OCI-LY1 (cell line): ENCODE measurements at regions not wholly inside any gene's neighbourhood (a gene's known extent, or its start where the extent isn't known, plus 50 kb on each side); places are given as distances from the start of the nearest gene placed in this dataset.

ENCODE experiments used
- H2AFZ ChIP-seq: fragments of 200-600 bp; sonication (generic), shearing (Covaris generic); 2 replicates; pipeline ENCODE4 v1.6.0; 2014; ENCODE audit warnings: antibody characterized with exemption, mild to moderate bottlenecking, low read length
- H3F3A ChIP-seq: fragments of 200-600 bp; sonication (generic), shearing (Covaris generic); 2 replicates; pipeline ENCODE4 v1.6.0; 2014; ENCODE audit warnings: mild to moderate bottlenecking, antibody characterized with exemption, low read length, moderate library complexity; ENCODE audit not compliant: insufficient read depth
- H3K27ac ChIP-seq: fragments of 200-600 bp; sonication (generic); 2 replicates; pipeline ENCODE4 v1.5.1; 2014; ENCODE audit warnings: low read length, mixed run types, mild to moderate bottlenecking, low read depth; ENCODE audit not compliant: poor library complexity, severe bottlenecking
- H3K27me3 ChIP-seq: fragments of 200-600 bp; sonication (generic); 2 replicates; pipeline ENCODE4 v1.6.0; 2014; ENCODE audit warnings: antibody characterized with exemption, mild to moderate bottlenecking, low read length, moderate library complexity; ENCODE audit not compliant: insufficient read depth
- H3K36me3 ChIP-seq: fragments of 200-600 bp; sonication (generic); 2 replicates; pipeline ENCODE4 v1.6.1; 2014; ENCODE audit warnings: mild to moderate bottlenecking, antibody characterized with exemption, low read length, moderate library complexity, mixed read lengths; ENCODE audit not compliant: insufficient read depth
- H3K4me1 ChIP-seq: fragments of 200-600 bp; sonication (generic); 2 replicates; pipeline ENCODE4 v1.5.1; 2014; ENCODE audit warnings: mild to moderate bottlenecking, low read length, moderate library complexity; ENCODE audit not compliant: insufficient read depth, severe bottlenecking
- H3K4me2 ChIP-seq: fragments of 200-600 bp; sonication (generic), shearing (Covaris generic); 2 replicates; pipeline ENCODE4 v1.6.1; 2014; ENCODE audit warnings: low read length
- H3K4me3 ChIP-seq: fragments of 200-600 bp; sonication (generic); 2 replicates; pipeline ENCODE4 v1.5.1; 2014; ENCODE audit warnings: low read length, low read depth, mild to moderate bottlenecking, mixed read lengths; ENCODE audit not compliant: poor library complexity, severe bottlenecking
- H3K79me2 ChIP-seq: fragments of 200-600 bp; shearing (Covaris generic); 2 replicates; pipeline ENCODE4 v1.6.1; 2016; ENCODE audit warnings: mixed run types, low read length, mixed read lengths; ENCODE audit not compliant: insufficient read depth
- H3K9ac ChIP-seq: fragments of 200-600 bp; sonication (generic), shearing (Covaris generic); 2 replicates; pipeline ENCODE4 v1.6.1; 2014; ENCODE audit warnings: mild to moderate bottlenecking, low read length, mixed read lengths
- H3K9me2 ChIP-seq: fragments of 200-600 bp; sonication (generic), shearing (Covaris generic); 2 replicates; pipeline ENCODE4 v1.6.1; 2014; ENCODE audit warnings: low read depth, mild to moderate bottlenecking, low read length, mixed read lengths
- H3K9me3 ChIP-seq: fragments of 200-600 bp; shearing (Covaris generic); 2 replicates; pipeline ENCODE4 v1.6.1; 2014; ENCODE audit warnings: low read length, mixed read lengths
- H4K20me1 ChIP-seq: fragments of 200-600 bp; sonication (generic), shearing (Covaris generic); 2 replicates; pipeline ENCODE4 v1.6.0; 2016; ENCODE audit warnings: mild to moderate bottlenecking, low read length; ENCODE audit not compliant: insufficient read depth
- EZH2 ChIP-seq: fragments of 200-600 bp; sonication (generic), shearing (Covaris generic); IDR thresholded peaks from 2 replicates; pipeline ENCODE4 v1.8.0; 2017; ENCODE audit warnings: borderline replicate concordance, mixed run types, mild to moderate bottlenecking, antibody characterized with exemption, low read length, moderate library complexity, mixed read lengths
- TF ChIP-seq, protein P1 (sequence below): fragments of 200-600 bp; sonication (generic), shearing (Covaris generic); IDR thresholded peaks from 2 replicates; pipeline ENCODE4 v1.5.1; 2017; ENCODE audit warnings: mild to moderate bottlenecking, antibody characterized with exemption, low read length, moderate library complexity, mixed read lengths

GRCh38 chr5:108672639-108673038 lies 75.1 kb upstream of the FER start:
- Histone ChIP-seq H2AFZ (no peak overlapping the region), H3K9me2 (no peaks in the 10 kb centered on the region), H3K4me2 (no peak overlapping the region), H3K4me1 (no peaks in the 10 kb centered on the region), H3K9me3 (no peaks in the 10 kb centered on the region), H3K27ac (no peak overlapping the region), H3K27me3 (no peaks in the 10 kb centered on the region), H3F3A (no peaks in the 10 kb centered on the region; the same call in 1 of the 2 replicates), H4K20me1 (no peaks in the 10 kb centered on the region), H3K79me2 (no peaks in the 10 kb centered on the region), H3K36me3 (no peaks in the 10 kb centered on the region), H3K9ac (no peak overlapping the region), H3K4me3 (no peak overlapping the region)
- TF ChIP-seq, protein P1, sequence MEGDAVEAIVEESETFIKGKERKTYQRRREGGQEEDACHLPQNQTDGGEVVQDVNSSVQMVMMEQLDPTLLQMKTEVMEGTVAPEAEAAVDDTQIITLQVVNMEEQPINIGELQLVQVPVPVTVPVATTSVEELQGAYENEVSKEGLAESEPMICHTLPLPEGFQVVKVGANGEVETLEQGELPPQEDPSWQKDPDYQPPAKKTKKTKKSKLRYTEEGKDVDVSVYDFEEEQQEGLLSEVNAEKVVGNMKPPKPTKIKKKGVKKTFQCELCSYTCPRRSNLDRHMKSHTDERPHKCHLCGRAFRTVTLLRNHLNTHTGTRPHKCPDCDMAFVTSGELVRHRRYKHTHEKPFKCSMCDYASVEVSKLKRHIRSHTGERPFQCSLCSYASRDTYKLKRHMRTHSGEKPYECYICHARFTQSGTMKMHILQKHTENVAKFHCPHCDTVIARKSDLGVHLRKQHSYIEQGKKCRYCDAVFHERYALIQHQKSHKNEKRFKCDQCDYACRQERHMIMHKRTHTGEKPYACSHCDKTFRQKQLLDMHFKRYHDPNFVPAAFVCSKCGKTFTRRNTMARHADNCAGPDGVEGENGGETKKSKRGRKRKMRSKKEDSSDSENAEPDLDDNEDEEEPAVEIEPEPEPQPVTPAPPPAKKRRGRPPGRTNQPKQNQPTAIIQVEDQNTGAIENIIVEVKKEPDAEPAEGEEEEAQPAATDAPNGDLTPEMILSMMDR = no peak
- no peak for TF ChIP-seq EZH2

DNA sequence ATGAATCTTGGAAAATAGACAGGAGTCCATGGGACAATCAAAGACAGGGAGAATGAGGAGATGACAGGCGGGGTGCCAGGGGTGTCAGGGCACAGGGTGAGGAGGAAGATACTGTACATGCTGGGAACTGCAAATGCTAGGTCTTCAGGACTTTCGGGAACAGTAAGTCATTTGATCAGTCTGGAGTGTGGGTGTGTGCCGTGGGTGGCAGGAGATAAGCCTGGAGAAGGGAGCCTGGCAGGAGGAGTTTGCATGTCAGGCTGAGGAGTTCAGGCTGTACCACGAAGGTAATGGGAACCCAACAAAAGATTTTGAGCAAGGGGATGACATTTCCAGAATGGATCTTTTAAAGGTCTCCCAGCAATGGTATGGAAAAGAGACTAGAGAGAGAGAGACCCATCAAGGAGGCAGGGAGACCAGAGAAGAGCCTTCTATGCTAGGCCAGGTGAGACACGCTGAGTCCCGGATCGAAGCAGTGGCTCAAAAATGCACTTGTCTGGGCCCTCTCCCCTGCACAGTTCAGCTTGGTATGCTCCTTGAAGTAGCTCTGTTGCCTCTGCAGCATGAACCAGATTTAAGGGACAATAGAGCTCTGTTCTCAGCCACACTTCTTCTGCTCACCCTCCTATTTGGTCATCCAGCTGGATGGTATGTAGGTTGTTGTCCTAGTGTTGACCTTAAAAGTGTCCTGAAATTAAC lies 77.0 kb upstream of the FER start:
- Histone ChIP-seq H3K27ac (no peak overlapping the region), H3K9ac (no peak overlapping the region), H2AFZ (no peak overlapping the region), H3F3A (no peaks in the 10 kb centered on the region), H3K9me2 (no peaks in the 10 kb centered on the region), H3K4me3 (no peak overlapping the region), H3K9me3 (no peaks in the 10 kb centered on the region), H3K4me2 (no peak overlapping the region), H3K36me3 (no peaks in the 10 kb centered on the region), H3K79me2 (no peaks in the 10 kb centered on the region), H4K20me1 (no peaks in the 10 kb centered on the region), H3K27me3 (no peaks in the 10 kb centered on the region), H3K4me1 (no peaks in the 10 kb centered on the region)
- TF ChIP-seq, protein P1 = no peak
- no peak for TF ChIP-seq EZH2

DNA sequence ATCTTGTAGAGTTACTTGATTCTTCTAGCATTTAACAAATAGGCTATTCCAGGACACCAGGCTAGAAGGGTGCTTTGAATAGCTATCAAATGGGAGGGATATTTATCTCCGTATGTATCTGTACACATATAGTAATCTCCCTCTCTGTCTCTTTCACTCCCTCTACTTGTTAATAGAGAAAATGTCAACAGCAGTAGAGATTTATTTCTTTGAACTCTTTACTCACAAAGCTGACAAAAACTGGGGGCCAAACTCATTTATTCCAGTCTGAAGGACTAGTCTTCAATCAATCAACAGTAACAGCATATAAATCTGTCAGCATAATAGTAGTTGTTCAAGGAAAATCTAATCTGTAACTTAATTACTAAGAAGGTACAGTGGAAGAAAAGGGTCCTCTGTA lies 78.2 kb upstream of the FER start:
- H4K20me1 ChIP-seq = no peaks in the 10 kb centered on the region
- no peaks in the 10 kb centered on the region for H3K27me3 ChIP-seq
- no peaks in the 10 kb centered on the region for H3K4me1 ChIP-seq
- TF ChIP-seq EZH2 = no peak
- TF ChIP-seq, protein P1 = no peak
- H3K9me2 ChIP-seq = no peaks in the 10 kb centered on the region
- H3K27ac ChIP-seq = no peak overlapping the region
- H3K4me3 ChIP-seq = no peak overlapping the region
- no peaks in the 10 kb centered on the region for H3K79me2 ChIP-seq
- no peak overlapping the region for H3K9ac ChIP-seq
- H2AFZ ChIP-seq = no peak overlapping the region
- no peak overlapping the region for H3K4me2 ChIP-seq
- no peaks in the 10 kb centered on the region for H3K36me3 ChIP-seq
- H3F3A ChIP-seq = no peaks in the 10 kb centered on the region
- H3K9me3 ChIP-seq = no peaks in the 10 kb centered on the region
